Loucy (cell line): ENCODE measurements at regions not wholly inside any gene's neighbourhood (a gene's known extent, or its start where the extent isn't known, plus 50 kb on each side); places are given as distances from the start of the nearest gene placed in this dataset.

Experiments used
- H2AFZ ChIP-seq: fragments of 200-600 bp; sonication (generic); 2 replicates; pipeline ENCODE4 v1.6.0; 2016; ENCODE audit warnings: antibody characterized with exemption, mild to moderate bottlenecking, low read length, moderate library complexity
- H3F3A ChIP-seq: fragments of 200-600 bp; 2 replicates; pipeline ENCODE4 v1.6.0; 2016; ENCODE audit warnings: antibody characterized with exemption, low read depth, mild to moderate bottlenecking
- H3K27me3 ChIP-seq: fragments of 200-600 bp; sonication (generic); 2 replicates; pipeline ENCODE4 v1.6.1; 2014; ENCODE audit warnings: low read length, mild to moderate bottlenecking; ENCODE audit not compliant: insufficient read depth, poor library complexity, severe bottlenecking
- H3K36me3 ChIP-seq: fragments of 200-600 bp; sonication (generic); 2 replicates; pipeline ENCODE4 v1.6.1; 2016; ENCODE audit warnings: low read length; ENCODE audit not compliant: insufficient read depth
- H3K4me1 ChIP-seq: fragments of 200-600 bp; sonication (generic); 2 replicates; pipeline ENCODE4 v1.5.1; 2014; ENCODE audit warnings: low read length, mild to moderate bottlenecking; ENCODE audit not compliant: insufficient read depth, poor library complexity, severe bottlenecking
- H3K4me2 ChIP-seq: fragments of 200-600 bp; sonication (generic); 2 replicates; pipeline ENCODE4 v1.6.0; 2014; ENCODE audit warnings: antibody characterized with exemption, low read length, low read depth, mild to moderate bottlenecking; ENCODE audit not compliant: poor library complexity, severe bottlenecking
- H3K4me3 ChIP-seq: fragments of 200-600 bp; sonication (generic); 2 replicates; pipeline ENCODE4 v1.5.1; 2014; ENCODE audit warnings: low read length, mild to moderate bottlenecking, mixed read lengths; ENCODE audit not compliant: poor library complexity, severe bottlenecking
- H3K79me2 ChIP-seq: fragments of 200-600 bp; sonication (generic); 2 replicates; pipeline ENCODE4 v1.6.1; 2014; ENCODE audit warnings: low read length; ENCODE audit not compliant: insufficient read depth
- H3K9ac ChIP-seq: fragments of 200-600 bp; sonication (generic); 2 replicates; pipeline ENCODE4 v1.6.0; 2014; ENCODE audit warnings: mild to moderate bottlenecking, low read depth, low read length, moderate library complexity; ENCODE audit not compliant: poor library complexity, severe bottlenecking
- H3K9me2 ChIP-seq: fragments of 200-600 bp; sonication (generic); replicated peaks from 2 replicates; pipeline ENCODE4 v1.6.1; 2016; ENCODE audit warnings: low read depth, low read length, mixed read lengths
- H3K9me3 ChIP-seq: fragments of 200-600 bp; sonication (generic); 2 replicates; pipeline ENCODE4 v1.6.1; 2014; ENCODE audit warnings: mild to moderate bottlenecking, antibody characterized with exemption, low read length, low read depth; ENCODE audit not compliant: insufficient read depth
- H4K20me1 ChIP-seq: fragments of 200-600 bp; sonication (generic); 2 replicates; pipeline ENCODE4 v1.6.0; 2014; ENCODE audit warnings: antibody characterized with exemption, low read length, mild to moderate bottlenecking; ENCODE audit not compliant: insufficient read depth, poor library complexity, severe bottlenecking
- CTCF ChIP-seq: fragments of 200-600 bp; sonication (generic); conservative IDR thresholded peaks from 2 replicates; pipeline ENCODE4 v1.5.1; 2014; ENCODE audit warnings: mild to moderate bottlenecking, antibody characterized with exemption, low read length
- EZH2phosphoT487 ChIP-seq: fragments of 200-600 bp; IDR thresholded peaks from 2 replicates; pipeline ENCODE4 v1.6.1; 2018; ENCODE audit warnings: antibody characterized with exemption, mild to moderate bottlenecking, moderate library complexity, borderline replicate concordance

GRCh38 chr5:109619606-109620005 is 70.1 kb upstream of the MAN2A1 start:
- H2AFZ ChIP-seq = no peak overlapping the region

GRCh38 chr5:109619021-109619460 is 70.7 kb upstream of the MAN2A1 start:
- Histone ChIP-seq H2AFZ (no peak overlapping the region), H4K20me1 (no peaks in the 10 kb centered on the region), H3K9me2 (no peaks in the 10 kb centered on the region), H3K79me2 (no peaks in the 10 kb centered on the region), H3F3A (no peaks in the 10 kb centered on the region), H3K36me3 (no peaks in the 10 kb centered on the region), H3K27me3 (no peaks in the 10 kb centered on the region), H3K4me1 (no peaks in the 10 kb centered on the region), H3K9me3 (no peaks in the 10 kb centered on the region), H3K9ac (no peak overlapping the region), H3K4me2 (no peak overlapping the region), H3K4me3 (no peak overlapping the region)
- no peak for TF ChIP-seq CTCF
- no peak for TF ChIP-seq EZH2phosphoT487

More at GRCh38 chr5:109619606-109620005, 70.1 kb upstream of the MAN2A1 start:
- H3F3A ChIP-seq = no peaks in the 10 kb centered on the region
- no peak overlapping the region for H3K9ac ChIP-seq
- TF ChIP-seq CTCF (no peak), EZH2phosphoT487 (no peak)
- no peak overlapping the region for H3K4me2 ChIP-seq
- H3K9me3 ChIP-seq = no peaks in the 10 kb centered on the region
- H3K27me3 ChIP-seq = no peaks in the 10 kb centered on the region
- H3K9me2 ChIP-seq = no peaks in the 10 kb centered on the region
- H3K36me3 ChIP-seq = no peaks in the 10 kb centered on the region
- H4K20me1 ChIP-seq = no peaks in the 10 kb centered on the region
- no peaks in the 10 kb centered on the region for H3K79me2 ChIP-seq
- H3K4me3 ChIP-seq = no peak overlapping the region
- H3K4me1 ChIP-seq = no peaks in the 10 kb centered on the region

- Histone ChIP-seq H3K79me2 (no peaks in the 10 kb centered on the region), H3K4me1 (no peaks in the 10 kb centered on the region), H4K20me1 (no peaks in the 10 kb centered on the region), H3K27me3 (no peaks in the 10 kb centered on the region), H3K9ac (no peak overlapping the region), H3K9me2 (no peaks in the 10 kb centered on the region), H3K4me2 (no peak overlapping the region), H2AFZ (no peak overlapping the region), H3K36me3 (no peaks in the 10 kb centered on the region), H3F3A (no peaks in the 10 kb centered on the region), H3K4me3 (no peak overlapping the region), H3K9me3 (no peaks in the 10 kb centered on the region)
- no peak for TF ChIP-seq EZH2phosphoT487
- TF ChIP-seq CTCF = no peak
These were observed 74.7 kb upstream of the MAN2A1 start for GRCh38 chr5:109614981-109615380.
